ENCODE measurements at regions not wholly inside any gene's neighbourhood (a gene's known extent, or its start where the extent isn't known, plus 50 kb on each side); places are given as distances from the start of the nearest gene placed in this dataset.

DNA sequence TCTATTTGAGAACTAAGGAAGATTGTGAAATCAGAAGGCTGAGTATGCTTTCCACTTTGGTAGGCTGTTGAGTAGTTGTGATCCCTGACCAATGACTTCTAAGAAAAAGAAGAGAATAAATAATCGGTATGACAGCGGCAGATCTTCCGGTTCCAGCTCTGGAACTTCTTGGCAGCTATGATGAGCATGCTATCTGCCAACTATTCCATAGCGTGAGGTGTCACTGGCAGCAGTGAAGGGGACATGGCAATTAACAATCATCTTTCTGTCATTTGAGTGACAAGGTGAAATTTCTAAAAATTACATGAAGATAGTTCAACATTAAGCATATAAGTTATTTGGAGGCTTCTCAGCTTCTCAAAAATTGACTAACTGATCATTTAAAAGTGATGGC, 140.1 kb upstream of the NETO1 start:
- H4K20me1 ChIP-seq (ENCODE audit: control insufficient read depth, insufficient read depth, insufficient read length) = no peaks in the 10 kb centered on the region
- no peak overlapping the region for H2BK5ac ChIP-seq (ENCODE audit: insufficient read length, low read length)
- no CpG with 5 or more reads among the region's 4 CpGs for WGBS (ENCODE audit: extremely low coverage, insufficient read length, low lambda C conversion rate)
- no peak for DNase-seq
- no peaks in the 10 kb centered on the region for H3K79me2 ChIP-seq (ENCODE audit: insufficient read depth, low read length)
- H3K14ac ChIP-seq (ENCODE audit: insufficient read depth, low read length) = no peak overlapping the region
- H3T11ph ChIP-seq (ENCODE audit: low read length) = no peak overlapping the region
- no peak overlapping the region for H2BK12ac ChIP-seq (ENCODE audit: insufficient read length, low read depth, low read length)
- H4K5ac ChIP-seq (ENCODE audit: insufficient read length, low read depth, low read length) = no peak overlapping the region
- no peak overlapping the region for H3K27ac Mint-ChIP-seq
- H2BK120ac ChIP-seq (ENCODE audit: low read depth, low read length, poor library complexity, severe bottlenecking) = no peak overlapping the region
- H4K8ac ChIP-seq (replicated peaks; ENCODE audit: insufficient read length, low read depth, low read length) = no peak overlapping the region
- no peaks in the 10 kb centered on the region for H3K9me3 ChIP-seq (ENCODE audit: control insufficient read depth, low read depth, low read length)
- TF ChIP-seq, protein P1, sequence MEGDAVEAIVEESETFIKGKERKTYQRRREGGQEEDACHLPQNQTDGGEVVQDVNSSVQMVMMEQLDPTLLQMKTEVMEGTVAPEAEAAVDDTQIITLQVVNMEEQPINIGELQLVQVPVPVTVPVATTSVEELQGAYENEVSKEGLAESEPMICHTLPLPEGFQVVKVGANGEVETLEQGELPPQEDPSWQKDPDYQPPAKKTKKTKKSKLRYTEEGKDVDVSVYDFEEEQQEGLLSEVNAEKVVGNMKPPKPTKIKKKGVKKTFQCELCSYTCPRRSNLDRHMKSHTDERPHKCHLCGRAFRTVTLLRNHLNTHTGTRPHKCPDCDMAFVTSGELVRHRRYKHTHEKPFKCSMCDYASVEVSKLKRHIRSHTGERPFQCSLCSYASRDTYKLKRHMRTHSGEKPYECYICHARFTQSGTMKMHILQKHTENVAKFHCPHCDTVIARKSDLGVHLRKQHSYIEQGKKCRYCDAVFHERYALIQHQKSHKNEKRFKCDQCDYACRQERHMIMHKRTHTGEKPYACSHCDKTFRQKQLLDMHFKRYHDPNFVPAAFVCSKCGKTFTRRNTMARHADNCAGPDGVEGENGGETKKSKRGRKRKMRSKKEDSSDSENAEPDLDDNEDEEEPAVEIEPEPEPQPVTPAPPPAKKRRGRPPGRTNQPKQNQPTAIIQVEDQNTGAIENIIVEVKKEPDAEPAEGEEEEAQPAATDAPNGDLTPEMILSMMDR (conservative IDR thresholded peaks at IDR 0.05) = no peak
- no peak overlapping the region for H3K18ac ChIP-seq (ENCODE audit: insufficient read length, low read depth, low read length)
- H3K56ac ChIP-seq (ENCODE audit: insufficient read length, low read depth, low read length) = no peak overlapping the region
- H3K23me2 ChIP-seq (ENCODE audit: insufficient read length, low read depth, low read length, poor library complexity, severe bottlenecking) = no peaks in the 10 kb centered on the region
- no peak overlapping the region for H3K9ac ChIP-seq (ENCODE audit: extremely low read depth, insufficient read length, low read length)
- no peak overlapping the region for H3K4me3 Mint-ChIP-seq
- H2AFZ ChIP-seq (ENCODE audit: low read length) = no peak overlapping the region
- no peak overlapping the region for H4K91ac ChIP-seq (ENCODE audit: insufficient read length, low read depth, low read length)
- no peaks in the 10 kb centered on the region for H3K27me3 Mint-ChIP-seq (ENCODE audit: low read depth)
- H2BK20ac ChIP-seq (ENCODE audit: low read depth, low read length, poor library complexity, severe bottlenecking) = no peak overlapping the region
- no peaks in the 10 kb centered on the region for H3K9me3 Mint-ChIP-seq
- no peaks in the 10 kb centered on the region for H3K4me1 ChIP-seq (ENCODE audit: insufficient read depth, low read length)
- no peaks in the 10 kb centered on the region for H3K79me1 ChIP-seq (ENCODE audit: insufficient read depth, low read depth, low read length, poor library complexity, severe bottlenecking)
- H2BK15ac ChIP-seq (ENCODE audit: low read depth, low read length) = no peak overlapping the region
- H2AK5ac ChIP-seq (ENCODE audit: insufficient read length, low read length) = no peak overlapping the region
- no peaks in the 10 kb centered on the region for H3K4me1 Mint-ChIP-seq
- H3K27ac ChIP-seq (ENCODE audit: insufficient read length, low read depth, low read length) = no peak overlapping the region
- no peak overlapping the region for H3K23ac ChIP-seq (ENCODE audit: insufficient read length, low read depth, low read length)
- H3K4me2 ChIP-seq (ENCODE audit: insufficient read depth, insufficient read length, low read length) = no peak overlapping the region
- H3K4ac ChIP-seq (ENCODE audit: low read depth, low read length) = no peak overlapping the region
- H3K36me3 Mint-ChIP-seq (ENCODE audit: insufficient read depth in 1 of 3, low read depth in 3 of 3) = no peaks in the 10 kb centered on the region; a peak in 1 of 7 replicates
- H3K27me3 ChIP-seq (ENCODE audit: insufficient read depth, low read length) = no peaks in the 10 kb centered on the region

All from H9 (cell line).